HCT116 (cell line): ENCODE measurements at regions not wholly inside any gene's neighbourhood (a gene's known extent, or its start where the extent isn't known, plus 50 kb on each side); places are given as distances from the start of the nearest gene placed in this dataset.

Experiments
- CBX3 ChIP-seq: IDR thresholded peaks from 2 replicates; pipeline ENCODE4 v1.6.1; 2012; ENCODE audit warnings: low read depth
- CTCF ChIP-seq, 3 experiments: fragments of 200-600 bp in 1 of 3; sonication (generic) in 1 of 3; IDR thresholded peaks in 2 of 3; conservative IDR thresholded peaks in 1 of 3; 2 replicates each; pipeline ENCODE4 v1.5.1; 2012 to 2017; ENCODE audit warnings: low read depth in 2 of 3, low read length in 2 of 3, antibody characterized with exemption in 1 of 3, borderline replicate concordance in 1 of 3, control low read depth in 1 of 3, mild to moderate bottlenecking in 1 of 3, mixed read lengths in 1 of 3, mixed run types in 1 of 3, moderate library complexity in 1 of 3; ENCODE audit not compliant: insufficient read depth in 1 of 3
- POLR2AphosphoS5 ChIP-seq: IDR thresholded peaks from 2 replicates; pipeline ENCODE4 v1.6.1; 2011; ENCODE audit warnings: mild to moderate bottlenecking, low read depth, low read length, moderate library complexity

GRCh38 chr20:25987073-25987927 is 290.6 kb upstream of the ZNF337 start:
- TF ChIP-seq CBX3 = no peak
- TF ChIP-seq CTCF (IDR thresholded peaks at IDR 0.05 in 2 of 3, conservative IDR thresholded peaks at IDR 0.05 in 1 of 3; ENCODE audit: borderline replicate concordance in 1 of 3, insufficient read depth in 1 of 3, low read depth in 2 of 3, low read length in 2 of 3) = no peak
- no peak for TF ChIP-seq POLR2AphosphoS5
